ENCODE measurements at regions not wholly inside any gene's neighbourhood (a gene's known extent, or its start where the extent isn't known, plus 50 kb on each side); places are given as distances from the start of the nearest gene placed in this dataset.
A peak's percentile ranks its signal among the peaks of the same experiment; 100 is the strongest.

DNA sequence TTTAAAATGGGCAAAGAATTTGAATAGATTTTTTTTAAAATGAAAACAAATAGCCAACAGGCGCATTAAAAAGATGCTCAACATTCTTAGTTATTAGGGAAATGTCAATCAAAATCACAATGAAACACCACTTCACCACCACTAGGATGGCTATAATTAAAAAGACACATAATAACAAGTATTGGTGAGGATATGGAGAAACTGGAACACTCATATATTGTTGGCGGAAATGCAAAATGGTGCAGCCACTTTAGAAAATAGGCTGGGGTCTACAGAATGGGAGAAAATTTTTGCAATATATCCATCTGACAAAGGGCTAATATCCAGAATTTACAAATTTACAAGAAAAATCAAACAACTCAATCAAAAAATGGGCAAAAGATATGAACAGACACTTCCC is 107.8 kb upstream of the FOXD3 start:
- DNase-seq = no peak

DNA sequence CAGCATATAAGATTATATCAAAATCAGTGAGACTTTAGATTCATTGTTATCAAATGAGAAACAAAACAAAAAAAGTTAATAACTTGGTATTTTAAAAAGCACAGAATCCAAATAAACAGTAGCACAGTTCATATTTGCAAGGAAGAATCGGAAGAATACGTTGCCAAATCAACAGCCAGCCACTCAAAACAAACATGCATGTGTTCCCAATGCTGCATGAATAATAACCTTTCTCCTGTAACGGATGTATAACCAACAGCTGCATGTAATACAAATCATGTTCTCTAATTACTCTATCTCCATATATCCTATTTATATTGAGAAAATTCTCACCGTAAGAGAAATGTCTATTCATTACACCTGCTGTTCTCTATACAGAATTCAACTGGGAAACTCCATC is 98.9 kb upstream of the FOXD3 start:
- no peak for DNase-seq

DNA sequence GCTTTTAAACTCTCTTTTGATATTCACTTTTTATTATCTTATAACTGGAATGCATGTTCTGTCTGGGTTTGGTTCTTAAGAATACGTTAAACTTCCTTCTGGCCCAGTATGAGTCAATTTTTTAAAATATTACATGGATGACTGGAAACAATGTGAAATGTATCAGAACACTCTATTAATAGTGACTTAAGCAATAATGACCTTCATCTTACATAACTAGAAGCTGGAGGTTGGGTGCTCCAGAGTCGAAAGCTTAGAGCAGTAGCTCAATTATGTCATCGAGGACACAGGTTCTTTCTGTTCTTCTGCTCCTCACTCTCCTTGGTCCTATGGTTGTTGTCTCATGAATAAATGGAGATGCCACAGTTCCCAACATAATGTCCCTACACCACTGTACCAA is 91.6 kb upstream of the FOXD3 start:
- DNase-seq = no peak

DNA sequence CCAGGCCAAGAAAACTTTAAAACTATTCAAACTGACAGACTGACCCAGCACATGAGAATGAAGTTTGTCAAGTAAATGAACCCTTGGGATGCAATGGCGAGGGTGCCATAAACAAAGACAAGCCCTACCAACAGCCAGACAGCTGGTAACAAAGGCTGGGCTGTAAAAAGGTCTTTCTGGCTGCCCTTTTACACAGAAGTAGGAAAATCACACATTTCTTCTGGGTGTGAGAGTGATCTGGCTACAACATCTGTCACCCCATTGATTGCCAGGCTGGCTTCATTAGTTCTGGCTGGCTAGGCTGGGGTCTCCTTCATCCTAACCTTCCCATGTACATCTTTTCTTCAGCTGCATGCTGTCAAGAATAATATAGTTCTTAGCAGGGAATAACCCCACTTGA is 83.6 kb upstream of the FOXD3 start:
- peak; percentile 21 for DNase-seq

DNA sequence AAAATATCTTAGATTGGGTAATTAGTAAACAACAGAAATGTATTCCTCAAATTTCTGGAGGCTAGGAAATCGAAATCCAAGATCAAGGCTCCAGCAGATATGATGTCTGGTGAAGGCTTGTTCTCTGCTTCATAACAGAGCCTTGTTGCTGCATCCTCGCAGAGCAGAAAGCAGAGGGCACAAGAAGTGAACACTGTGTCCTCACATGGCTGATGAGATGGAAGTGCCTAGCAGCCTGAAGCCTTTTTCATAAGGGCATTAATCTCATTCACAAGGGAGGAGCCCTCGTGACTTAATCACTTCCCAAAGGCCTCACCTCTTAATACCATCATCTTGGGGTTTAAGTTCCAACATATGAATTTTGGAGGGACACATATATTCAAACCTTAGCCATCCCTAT is 77.2 kb upstream of the FOXD3 start:
- no peak for DNase-seq

DNA sequence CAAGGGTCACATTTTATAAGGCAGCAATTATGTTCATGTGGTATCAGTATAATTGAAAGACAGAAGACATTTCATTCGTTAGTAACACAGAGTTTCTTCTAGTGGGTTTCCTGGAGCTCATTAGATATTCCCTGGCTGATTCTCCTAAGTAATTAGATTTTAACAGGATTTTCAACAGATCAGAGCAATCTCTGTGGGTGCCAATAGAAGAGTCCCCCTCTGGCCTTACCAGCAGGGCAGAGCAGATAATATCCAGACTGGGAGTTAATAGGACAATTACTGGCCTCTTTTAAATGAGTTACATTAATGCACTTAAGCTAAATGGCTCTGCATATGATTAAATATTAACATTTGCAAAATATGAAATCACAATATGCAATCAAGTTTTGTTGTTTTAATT is 74.2 kb upstream of the FOXD3 start:
- DNase-seq = no peak

DNA sequence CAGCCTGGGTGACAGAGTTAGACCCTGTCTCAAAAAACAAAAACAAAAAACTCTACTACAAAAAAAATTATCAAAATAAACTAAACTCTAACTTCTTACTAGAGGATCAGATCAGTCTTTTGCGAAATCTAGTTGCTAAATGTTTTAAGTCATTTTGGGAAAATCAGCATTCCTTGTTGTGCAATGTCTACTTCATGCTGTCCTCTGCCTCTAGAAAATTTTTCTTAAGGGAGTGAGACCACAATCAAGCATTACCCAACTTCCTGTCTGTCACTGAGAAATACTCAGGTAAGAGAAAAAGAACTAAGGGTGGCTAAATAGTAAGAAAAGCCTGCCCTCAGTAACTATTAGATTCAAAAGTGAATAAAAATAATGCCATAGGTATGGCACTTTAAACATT is 67.2 kb upstream of the FOXD3 start:
- no peak for DNase-seq

DNA sequence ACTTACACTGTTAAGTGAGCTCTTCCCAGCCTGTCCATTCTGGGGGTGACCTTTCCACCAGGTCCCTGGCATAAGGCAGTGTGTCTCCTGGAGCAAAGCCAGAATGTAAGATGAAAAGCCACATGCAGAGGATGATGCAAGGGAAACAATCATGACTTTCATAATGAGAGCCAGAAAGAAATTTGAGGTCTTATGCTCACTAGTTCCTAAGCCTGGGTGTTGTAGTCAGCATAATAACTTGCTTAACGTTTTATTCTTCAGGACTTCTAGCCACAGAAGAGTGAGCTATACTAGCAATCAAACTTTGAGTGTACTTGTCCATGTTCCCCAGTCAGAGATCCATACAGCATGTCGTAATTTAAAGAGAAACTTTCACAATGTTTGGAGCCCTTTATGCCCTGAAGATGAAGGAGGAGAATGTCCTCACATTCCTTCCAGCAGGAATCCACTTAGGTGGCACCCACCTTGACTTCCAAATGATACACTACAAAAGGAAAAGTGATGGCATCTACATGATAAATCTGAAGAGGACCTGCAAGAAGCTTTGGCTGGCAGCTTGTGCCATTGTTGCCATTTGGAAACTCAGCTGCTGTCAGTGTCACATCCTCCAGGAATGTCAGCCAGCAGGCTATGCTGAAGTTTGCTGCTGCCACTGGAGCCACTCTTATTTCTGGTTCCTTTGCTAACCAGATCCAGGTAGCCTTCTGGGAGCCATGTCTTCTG is 60.5 kb upstream of the FOXD3 start:
- no peak for DNase-seq

DNA sequence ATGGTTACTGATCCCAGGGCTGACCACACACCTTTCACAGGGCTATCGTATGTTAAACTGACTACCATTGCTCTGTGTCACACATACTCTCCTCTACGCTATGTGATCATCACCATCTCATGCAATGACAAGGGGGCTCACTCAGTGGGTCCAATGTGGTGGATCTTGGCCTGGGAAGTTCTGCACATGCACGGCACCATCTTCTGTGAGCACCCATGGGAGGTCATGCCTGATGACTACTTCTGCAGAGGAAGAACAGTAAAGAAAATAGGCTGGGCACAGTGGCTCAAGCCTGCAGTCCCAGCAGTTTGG is 60.0 kb upstream of the FOXD3 start:
- no peak for DNase-seq

DNA sequence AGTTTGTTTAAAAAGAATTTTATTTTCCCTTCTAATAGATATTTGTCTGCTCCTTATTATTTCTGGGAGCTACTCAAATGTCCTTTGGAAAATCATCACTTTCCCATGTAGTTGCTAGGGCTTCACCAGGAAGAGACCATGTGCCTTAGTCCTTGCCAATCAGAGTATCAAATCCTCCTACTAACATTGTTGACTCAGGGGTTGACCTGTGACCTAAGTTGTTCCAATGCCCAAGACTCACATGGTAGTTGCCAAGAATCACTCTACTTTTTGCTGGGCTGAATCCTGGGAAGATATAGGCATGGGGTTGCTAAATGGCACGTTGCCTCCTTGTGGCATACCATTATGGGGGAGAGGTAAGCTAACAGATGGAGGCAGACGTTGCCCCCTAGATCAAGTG is 58.2 kb upstream of the FOXD3 start:
- no peak for DNase-seq

DNA sequence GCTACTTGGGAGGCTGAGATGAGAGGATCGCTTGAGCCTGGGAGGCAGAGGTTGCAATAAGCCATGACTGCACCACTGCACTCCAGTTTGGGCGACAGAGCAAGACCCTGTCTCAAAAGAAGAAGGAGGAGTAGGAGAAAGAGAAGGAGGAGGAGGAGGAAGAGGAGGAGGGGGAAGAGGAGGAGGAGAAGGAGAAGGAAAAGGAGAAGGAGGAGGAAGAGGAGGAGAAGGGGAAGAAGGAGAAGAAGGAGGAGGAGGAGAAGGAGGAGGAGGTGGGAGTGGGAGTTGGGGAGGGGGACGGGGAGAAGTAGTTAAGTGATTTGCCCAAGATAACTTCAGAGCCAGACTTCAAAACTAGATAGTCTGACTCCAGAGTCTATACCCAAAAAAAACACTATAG is 55.5 kb upstream of the FOXD3 start:
- DNase-seq = no peak

DNA sequence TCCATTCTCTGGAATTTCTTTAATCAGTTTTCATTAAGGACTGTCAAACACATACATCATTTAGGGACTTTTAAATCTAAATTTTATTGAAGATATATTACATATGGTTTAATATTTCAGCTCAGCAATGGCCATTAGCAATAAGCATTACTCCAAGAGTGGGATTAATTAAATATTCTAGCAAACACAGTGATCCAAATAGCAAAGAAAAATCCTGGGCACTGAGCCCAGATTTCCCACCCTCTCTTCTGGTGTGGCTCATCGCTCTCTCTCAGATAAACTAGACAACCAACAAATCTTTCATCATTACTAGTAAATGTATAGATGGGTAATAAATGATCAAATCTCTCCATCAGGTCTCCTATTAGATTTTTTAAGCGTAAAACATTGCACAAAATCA is 53.5 kb upstream of the FOXD3 start:
- no peak for DNase-seq

DNA sequence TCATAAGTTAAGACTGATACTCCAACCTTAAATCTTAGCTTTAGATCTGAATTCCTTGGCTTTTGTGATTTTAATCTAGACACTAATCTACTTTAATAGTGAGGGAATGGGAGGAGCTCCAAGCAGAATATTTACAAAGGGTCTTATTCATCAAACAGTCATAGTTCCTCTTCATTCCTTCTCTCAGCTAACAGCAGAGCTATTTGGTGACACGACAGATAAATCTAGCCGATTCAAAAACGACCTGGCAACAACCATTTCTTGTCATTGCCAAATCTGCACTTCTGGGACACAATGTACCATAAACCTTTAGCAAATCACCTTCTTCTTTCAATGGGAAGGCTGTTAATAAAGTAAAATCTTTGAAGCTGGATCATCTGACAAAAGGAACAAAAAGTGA is 52.8 kb upstream of the FOXD3 start:
- DNase-seq = no peak

Measured in DMS 273 treated with DMSO at 0.1 percent for 48 hours (cell line).